ENCODE measurements at regions not wholly inside any gene's neighbourhood (a gene's known extent, or its start where the extent isn't known, plus 50 kb on each side); places are given as distances from the start of the nearest gene placed in this dataset.

- TF ChIP-seq CTCF (optimal IDR thresholded peaks at IDR 0.05 in 1 of 3, IDR thresholded peaks at IDR 0.05 in 1 of 3, conservative IDR thresholded peaks at IDR 0.05 in 1 of 3; ENCODE audit: extremely low read depth in 1 of 3, insufficient read depth in 2 of 3, low read length in 3 of 3) (no peak), EZH2 (IDR thresholded peaks at IDR 0.05; ENCODE audit: low read length) (no peak)
Measured at GRCh38 chr3:147956615-147957014, 547.5 kb downstream of the ZIC1 start.

Data from keratinocyte (primary cell).